ENCODE measurements at regions not wholly inside any gene's neighbourhood (a gene's known extent, or its start where the extent isn't known, plus 50 kb on each side); places are given as distances from the start of the nearest gene placed in this dataset.

- no peak for DNase-seq (ENCODE audit: insufficient read length, low spot score)
- TF ChIP-seq POLR2A (IDR thresholded peaks at IDR 0.05; ENCODE audit: low read depth, low read length): no peak
These were observed 217.6 kb downstream of the TMEM182 start for GRCh38 chr2:102979429-102979828.

GRCh38 chr2:102983786-102984185 lies 222.0 kb downstream of the TMEM182 start:
- DNase-seq (ENCODE audit: insufficient read length, low spot score): no peak
- no peak for TF ChIP-seq POLR2A (IDR thresholded peaks at IDR 0.05; ENCODE audit: low read depth, low read length)
- no peak for FAIRE-seq

More at GRCh38 chr2:102979429-102979828, 217.6 kb downstream of the TMEM182 start:
- no peak for FAIRE-seq

- no peak for TF ChIP-seq POLR2A (IDR thresholded peaks at IDR 0.05; ENCODE audit: low read depth, low read length)
- FAIRE-seq: no peak
These were observed 225.1 kb downstream of the TMEM182 start for GRCh38 chr2:102986826-102987490.

GRCh38 chr2:102992607-102993006 lies 230.8 kb downstream of the TMEM182 start:
- DNase-seq (ENCODE audit: insufficient read length, low spot score): no peak
- no peak for FAIRE-seq
- TF ChIP-seq POLR2A (IDR thresholded peaks at IDR 0.05; ENCODE audit: low read depth, low read length): no peak

More at GRCh38 chr2:102986826-102987490, 225.1 kb downstream of the TMEM182 start:
- no peak for DNase-seq (ENCODE audit: insufficient read length, low spot score)

- no peak for TF ChIP-seq POLR2A (IDR thresholded peaks at IDR 0.05; ENCODE audit: low read depth, low read length)
- FAIRE-seq (no peak), DNase-seq (ENCODE audit: insufficient read length, low spot score) (no peak)
These were observed 238.1 kb downstream of the TMEM182 start for GRCh38 chr2:102999958-103000357.

GRCh38 chr2:103002954-103003353 lies 241.1 kb downstream of the TMEM182 start:
- no peak for DNase-seq (ENCODE audit: insufficient read length, low spot score)
- no peak for TF ChIP-seq POLR2A (IDR thresholded peaks at IDR 0.05; ENCODE audit: low read depth, low read length)
- FAIRE-seq: no peak

- DNase-seq (ENCODE audit: insufficient read length, low spot score) (no peak), FAIRE-seq (no peak)
- no peak for TF ChIP-seq POLR2A (IDR thresholded peaks at IDR 0.05; ENCODE audit: low read depth, low read length)
These were observed 242.0 kb downstream of the TMEM182 start for GRCh38 chr2:103003750-103004260.

GRCh38 chr2:103004426-103004942 lies 242.7 kb downstream of the TMEM182 start:
- DNase-seq (ENCODE audit: insufficient read length, low spot score): no peak
- FAIRE-seq: no peak
- no peak for TF ChIP-seq POLR2A (IDR thresholded peaks at IDR 0.05; ENCODE audit: low read depth, low read length)

GRCh38 chr2:103005393-103005792 lies 243.6 kb downstream of the TMEM182 start:
- FAIRE-seq (no peak), DNase-seq (ENCODE audit: insufficient read length, low spot score) (no peak)

GRCh38 chr2:103007086-103007485 lies 245.3 kb downstream of the TMEM182 start:
- no peak for DNase-seq (ENCODE audit: insufficient read length, low spot score)
- FAIRE-seq: no peak
- no peak for TF ChIP-seq POLR2A (IDR thresholded peaks at IDR 0.05; ENCODE audit: low read depth, low read length)

More at GRCh38 chr2:103005393-103005792, 243.6 kb downstream of the TMEM182 start:
- no peak for TF ChIP-seq POLR2A (IDR thresholded peaks at IDR 0.05; ENCODE audit: low read depth, low read length)

- FAIRE-seq: no peak
- no peak for DNase-seq (ENCODE audit: insufficient read length, low spot score)
- no peak for TF ChIP-seq POLR2A (IDR thresholded peaks at IDR 0.05; ENCODE audit: low read depth, low read length)
These were observed 246.8 kb downstream of the TMEM182 start for GRCh38 chr2:103008586-103008985.

- no peak for TF ChIP-seq POLR2A (IDR thresholded peaks at IDR 0.05; ENCODE audit: low read depth, low read length)
- FAIRE-seq: no peak
- DNase-seq (ENCODE audit: insufficient read length, low spot score): no peak
These were observed 248.0 kb downstream of the TMEM182 start for GRCh38 chr2:103009871-103010270.

GRCh38 chr2:103010306-103010705 lies 248.5 kb downstream of the TMEM182 start:
- FAIRE-seq (no peak), DNase-seq (ENCODE audit: insufficient read length, low spot score) (no peak)
- TF ChIP-seq POLR2A (IDR thresholded peaks at IDR 0.05; ENCODE audit: low read depth, low read length): no peak

- no peak for FAIRE-seq
- DNase-seq (ENCODE audit: insufficient read length, low spot score): no peak
These were observed 248.9 kb downstream of the TMEM182 start for GRCh38 chr2:103010751-103011150.

GRCh38 chr2:103012590-103012989 lies 250.8 kb downstream of the TMEM182 start:
- DNase-seq (ENCODE audit: insufficient read length, low spot score) (no peak), FAIRE-seq (no peak)
- no peak for TF ChIP-seq POLR2A (IDR thresholded peaks at IDR 0.05; ENCODE audit: low read depth, low read length)

More at GRCh38 chr2:103010751-103011150, 248.9 kb downstream of the TMEM182 start:
- TF ChIP-seq POLR2A (IDR thresholded peaks at IDR 0.05; ENCODE audit: low read depth, low read length): no peak
